ENCODE measurements at regions not wholly inside any gene's neighbourhood (a gene's known extent, or its start where the extent isn't known, plus 50 kb on each side); places are given as distances from the start of the nearest gene placed in this dataset.
A peak's percentile ranks its signal among the peaks of the same experiment; 100 is the strongest.
"Not testable (repeated sequence)": the region's sequence is repeated elsewhere in the genome, so short reads cannot be mapped to it uniquely, and the experiment has no call there.

GRCh38 chr14:53306267-53306721 lies 153.2 kb upstream of the DDHD1 start:
- DNase-seq (ENCODE audit: low spot score), result peak; percentile 56

GRCh38 chr14:53304726-53305381 lies 151.7 kb upstream of the DDHD1 start:
- DNase-seq (ENCODE audit: low spot score), result no peak

DNA sequence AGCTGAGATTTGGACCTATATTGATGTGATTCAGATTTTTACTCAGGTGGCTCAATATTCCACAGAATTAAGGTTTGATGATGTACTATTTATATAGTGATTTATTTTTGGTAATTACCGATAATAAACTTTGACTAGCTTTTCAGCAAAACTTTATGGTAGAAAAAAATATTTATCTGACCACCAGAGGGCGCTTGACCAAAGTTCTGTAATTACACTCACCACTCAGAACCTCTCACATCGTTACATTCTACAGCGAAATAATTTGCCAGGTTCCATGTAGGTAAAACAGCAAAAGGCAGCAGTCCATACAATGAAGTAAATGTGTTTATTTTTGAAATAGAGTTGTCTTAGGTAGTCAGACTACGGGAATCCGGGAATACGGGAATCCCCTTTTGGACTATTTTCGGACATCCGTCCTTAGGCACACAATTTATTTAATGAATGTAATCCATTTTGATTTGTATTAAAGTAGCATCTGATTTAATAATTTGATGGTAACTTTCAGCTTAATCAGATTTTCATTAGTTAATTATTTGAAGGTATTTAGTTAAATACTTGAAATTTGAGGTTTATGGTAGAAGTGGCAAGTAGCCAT lies 143.0 kb upstream of the DDHD1 start:
- DNase-seq (ENCODE audit: low spot score), result peak; percentile 22

GRCh38 chr14:53295372-53295771 lies 142.2 kb upstream of the DDHD1 start:
- no peak for DNase-seq (ENCODE audit: low spot score)

DNA sequence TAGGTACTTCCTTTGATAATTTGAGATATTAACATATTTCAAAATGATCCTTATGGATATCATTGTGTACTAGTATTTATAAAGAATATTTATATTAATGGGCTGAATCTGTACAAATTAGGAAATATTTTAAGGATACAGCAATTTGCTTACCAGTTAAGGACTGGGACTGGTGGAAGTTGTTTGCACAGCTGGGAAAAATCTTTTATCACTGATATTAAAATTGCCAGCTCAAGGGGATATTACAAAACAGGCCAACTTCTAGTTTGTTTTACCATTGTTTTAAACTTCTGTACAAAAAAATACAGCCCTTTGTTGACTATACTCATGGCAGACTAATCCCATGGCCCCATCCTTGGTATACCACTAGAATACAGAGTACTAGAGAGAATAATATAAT lies 133.2 kb upstream of the DDHD1 start:
- DNase-seq (ENCODE audit: low spot score), result no peak

DNA sequence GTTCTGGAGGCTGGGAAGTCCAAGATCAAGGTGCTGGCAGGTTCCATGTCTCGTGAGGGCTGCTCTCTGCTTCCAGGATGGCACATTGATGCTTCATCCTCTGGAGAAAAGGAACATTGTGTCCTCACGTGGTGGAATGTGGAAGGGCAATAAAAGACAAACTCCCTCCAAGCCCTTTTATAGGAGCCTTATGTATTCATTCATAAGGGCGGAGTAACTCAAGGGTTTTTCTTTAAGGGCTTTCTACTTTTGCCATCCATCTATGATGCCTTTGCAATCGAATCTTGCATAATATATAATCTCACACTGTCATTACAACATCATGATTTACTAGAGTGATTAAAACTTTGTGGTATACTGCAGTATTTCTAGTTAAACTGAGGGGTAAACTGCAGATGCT lies 132.7 kb upstream of the DDHD1 start:
- no peak for DNase-seq (ENCODE audit: low spot score)

DNA sequence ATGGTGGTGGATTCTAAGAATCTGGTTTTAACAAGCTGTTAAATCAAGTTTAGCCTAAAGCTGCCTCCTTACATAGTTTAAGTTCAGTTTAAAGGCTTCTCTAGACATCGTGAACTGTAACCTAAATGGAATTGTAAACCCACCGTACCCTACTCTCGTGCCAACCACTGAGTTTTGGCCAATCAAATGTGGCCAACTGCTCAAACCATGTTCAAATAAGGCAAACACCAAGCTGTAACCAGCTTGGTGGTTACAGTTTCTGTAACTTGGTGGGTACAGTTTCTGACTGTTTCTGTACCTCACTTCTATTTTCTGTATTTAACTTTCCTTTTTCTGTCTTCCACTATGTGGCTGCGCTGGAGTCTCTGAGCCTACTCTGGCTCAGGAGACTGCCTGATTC lies 131.9 kb upstream of the DDHD1 start:
- no peak for DNase-seq (ENCODE audit: low spot score)

DNA sequence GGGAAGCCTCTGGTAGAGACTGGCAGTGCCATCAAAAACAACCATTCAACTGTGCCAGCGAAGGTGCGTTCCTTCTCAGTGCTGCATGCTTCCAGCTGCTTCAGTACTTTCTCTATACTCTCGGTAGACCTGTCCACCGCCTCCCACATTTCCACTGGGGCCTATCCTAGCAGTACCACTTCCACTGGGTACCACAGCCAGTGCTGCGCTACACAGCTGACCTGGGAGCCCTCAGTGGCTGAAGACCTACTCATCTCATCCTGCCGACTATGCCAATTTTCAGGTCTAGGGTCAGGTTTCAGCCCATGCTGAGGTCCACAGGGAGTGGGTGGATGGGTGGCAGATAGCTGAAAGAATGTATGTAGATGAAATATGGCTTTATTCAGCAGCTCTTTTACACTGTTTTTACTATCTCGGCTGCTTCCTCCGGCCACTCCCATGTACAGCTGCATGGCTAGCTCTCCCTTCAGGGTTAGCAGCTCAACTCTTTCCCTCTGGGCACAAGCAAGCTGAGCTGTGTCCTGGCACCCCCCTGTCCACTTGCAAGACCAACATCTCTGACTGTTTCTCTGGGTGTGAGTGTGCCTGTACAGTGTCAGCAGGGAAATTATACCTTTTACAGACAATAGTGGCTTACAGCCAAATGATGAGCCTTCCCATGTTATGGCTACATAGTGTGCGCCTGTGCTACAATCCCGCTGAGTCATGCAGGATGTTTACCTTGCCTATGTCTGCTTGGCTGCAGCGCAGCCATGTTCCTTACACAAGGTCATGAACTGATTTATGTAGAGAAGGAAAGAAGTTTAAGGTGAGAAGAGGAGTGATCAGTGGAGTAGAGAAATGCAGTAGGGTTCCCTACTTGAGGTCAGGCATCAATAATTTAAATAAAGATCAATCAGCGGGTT lies 125.7 kb upstream of the DDHD1 start:
- DNase-seq (ENCODE audit: low spot score), result no peak

GRCh38 chr14:53273671-53274072 lies 120.5 kb upstream of the DDHD1 start:
- DNase-seq (ENCODE audit: low spot score), result no peak

DNA sequence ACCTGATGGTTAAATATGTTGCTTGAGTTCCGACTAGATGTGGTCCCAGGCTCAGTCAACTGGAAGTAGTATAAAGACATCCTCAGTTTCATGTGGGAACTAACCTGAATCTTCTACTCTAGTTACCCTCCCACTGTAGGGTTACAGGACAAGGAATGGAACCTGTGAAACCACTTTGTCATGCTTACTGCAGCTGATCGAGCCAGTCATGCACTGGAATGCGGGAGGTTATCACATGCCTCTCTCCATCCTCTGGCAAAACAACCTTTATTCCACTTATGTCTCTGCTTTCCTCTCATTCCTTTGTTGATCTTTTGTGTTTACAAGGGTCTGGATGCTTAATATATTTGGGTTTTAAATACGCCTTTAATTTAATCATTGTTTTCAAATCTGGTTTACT lies 111.9 kb upstream of the DDHD1 start:
- no peak for DNase-seq (ENCODE audit: low spot score)

DNA sequence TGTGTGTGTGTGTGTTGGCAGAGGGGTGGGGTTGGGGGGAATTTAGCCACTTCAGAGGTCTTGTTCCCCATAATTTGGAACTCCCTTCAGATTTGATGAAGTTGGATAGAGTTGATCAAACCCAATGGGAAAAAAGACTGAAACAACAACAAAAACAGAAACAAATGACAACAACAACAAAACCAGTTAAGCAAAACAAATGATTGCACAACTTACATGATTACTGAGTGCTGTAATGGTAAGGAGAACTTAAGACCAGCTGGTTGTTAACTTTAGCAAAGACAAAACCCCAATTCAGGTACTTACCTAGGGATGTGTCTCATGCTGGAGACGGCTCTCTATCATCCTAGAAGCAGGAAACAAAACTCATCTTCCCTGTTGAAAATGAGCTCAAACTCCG lies 107.8 kb upstream of the DDHD1 start:
- no peak for DNase-seq (ENCODE audit: low spot score)

GRCh38 chr14:53260286-53260685 lies 107.2 kb upstream of the DDHD1 start:
- DNase-seq (ENCODE audit: low spot score), result no peak

DNA sequence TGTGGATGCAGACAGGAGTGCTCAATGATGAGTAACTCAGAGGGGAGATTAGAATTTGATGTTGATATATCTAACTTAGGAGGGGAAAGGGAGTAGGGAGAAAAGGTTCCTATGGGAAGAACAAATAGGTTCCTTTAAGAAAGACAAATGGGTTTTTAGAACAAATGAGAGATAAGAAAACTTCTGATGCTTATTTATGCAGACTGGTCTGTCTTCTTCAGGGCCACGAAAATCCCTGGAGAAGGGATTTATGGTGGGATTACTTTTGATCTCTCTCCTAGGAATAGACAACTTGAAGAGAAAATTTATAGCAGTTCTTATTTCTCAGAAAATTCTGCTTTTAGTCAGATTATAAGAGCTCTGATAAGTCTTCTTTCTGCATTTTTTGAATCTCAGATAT lies 99.0 kb upstream of the DDHD1 start:
- DNase-seq (ENCODE audit: low spot score), result peak; percentile 92

GRCh38 chr14:53249059-53249458 lies 95.9 kb upstream of the DDHD1 start:
- peak; percentile 14 for DNase-seq (ENCODE audit: low spot score)

GRCh38 chr14:53247596-53248370 lies 94.7 kb upstream of the DDHD1 start:
- no peak for DNase-seq (ENCODE audit: low spot score)

DNA sequence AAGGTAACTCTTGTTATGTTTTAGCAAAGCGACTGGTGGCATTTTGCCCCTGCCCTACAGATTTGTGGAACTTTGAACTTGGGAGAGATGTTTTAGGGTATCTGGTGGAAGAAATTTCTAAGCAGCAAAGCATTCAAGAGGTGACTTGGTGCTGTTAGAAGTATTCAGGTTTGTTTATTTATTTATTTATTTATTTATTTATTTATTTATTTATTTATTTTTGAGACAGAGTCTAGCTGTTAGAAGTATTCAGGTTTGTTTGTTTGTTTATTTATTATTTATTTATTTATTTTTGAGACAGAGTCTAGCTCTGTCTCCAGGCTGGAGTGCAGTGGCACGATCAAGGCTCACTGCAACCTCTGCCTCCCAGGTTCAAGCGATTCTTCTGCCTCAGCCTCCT lies 89.8 kb upstream of the DDHD1 start:
- not testable (repeated sequence) for DNase-seq (ENCODE audit: low spot score)

- peak; percentile 8 for DNase-seq (ENCODE audit: low spot score)
These were observed 84.4 kb upstream of the DDHD1 start for GRCh38 chr14:53237488-53237887.

GRCh38 chr14:53236708-53237107 lies 83.6 kb upstream of the DDHD1 start:
- DNase-seq (ENCODE audit: low spot score), result no peak

DNA sequence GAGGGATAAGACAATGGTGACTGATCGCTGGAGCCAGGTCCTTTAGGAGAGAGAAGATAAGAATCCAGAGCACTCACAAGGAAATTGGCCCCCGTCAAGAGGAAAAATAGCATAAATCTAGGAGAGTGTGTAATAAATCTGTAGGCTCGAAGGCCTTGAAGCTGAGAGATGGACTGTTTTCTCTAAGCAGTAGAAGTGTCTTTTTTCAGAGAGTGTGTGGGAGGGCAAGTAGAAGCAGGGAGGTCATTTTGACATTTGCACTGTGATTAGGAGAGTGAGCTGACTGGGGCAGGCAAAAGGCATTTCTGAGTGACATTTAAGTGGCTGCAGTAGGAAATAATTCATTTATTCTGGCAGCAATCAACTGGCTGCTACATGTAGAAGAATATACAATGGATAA lies 78.0 kb upstream of the DDHD1 start:
- no peak for DNase-seq (ENCODE audit: low spot score)

- DNase-seq (ENCODE audit: low spot score), result no peak
These were observed 75.8 kb upstream of the DDHD1 start for GRCh38 chr14:53228966-53229365.

GRCh38 chr14:53227154-53227718 lies 74.1 kb upstream of the DDHD1 start:
- no peak for DNase-seq (ENCODE audit: low spot score)

GRCh38 chr14:53226553-53226952 lies 73.4 kb upstream of the DDHD1 start:
- no peak for DNase-seq (ENCODE audit: low spot score)

All from umbilical cord (tissue), 1 donor.